Effector memory CD4-positive, alpha-beta T cell (primary cell): ENCODE measurements at regions not wholly inside any gene's neighbourhood (a gene's known extent, or its start where the extent isn't known, plus 50 kb on each side); places are given as distances from the start of the nearest gene placed in this dataset.

Experiments
- DNase-seq, 3 donors: peaks; one replicate each; pipeline ENCODE4 v3.0.0-alpha.2; 2020
- H3K27ac ChIP-seq: 2 replicates; pipeline ENCODE4 v1.7.0; 2013; ENCODE audit warnings: mild to moderate bottlenecking, low read length, moderate library complexity; ENCODE audit not compliant: insufficient read depth, poor library complexity, severe bottlenecking
- H3K27me3 ChIP-seq: replicated peaks from 2 replicates; pipeline ENCODE4 v1.7.0; 2013; ENCODE audit warnings: mild to moderate bottlenecking, low read length; ENCODE audit not compliant: insufficient read depth, control insufficient read depth, poor library complexity, severe bottlenecking
- H3K36me3 ChIP-seq: 2 replicates; pipeline ENCODE4 v1.7.0; 2013; ENCODE audit warnings: mild to moderate bottlenecking, low read length, moderate library complexity; ENCODE audit not compliant: control insufficient read depth, insufficient read depth
- H3K4me1 ChIP-seq: 2 replicates; pipeline ENCODE4 v1.7.0; 2013; ENCODE audit warnings: low read length, mild to moderate bottlenecking; ENCODE audit not compliant: control insufficient read depth, insufficient read depth, poor library complexity, severe bottlenecking
- H3K4me3 ChIP-seq: 2 replicates; pipeline ENCODE4 v1.7.0; 2013; ENCODE audit warnings: low read length, low read depth, mild to moderate bottlenecking; ENCODE audit not compliant: insufficient read depth, poor library complexity, severe bottlenecking
- H3K9me3 ChIP-seq: 2 replicates; pipeline ENCODE4 v1.7.0; 2013; ENCODE audit warnings: mild to moderate bottlenecking, low read length, moderate library complexity; ENCODE audit not compliant: control insufficient read depth

DNA sequence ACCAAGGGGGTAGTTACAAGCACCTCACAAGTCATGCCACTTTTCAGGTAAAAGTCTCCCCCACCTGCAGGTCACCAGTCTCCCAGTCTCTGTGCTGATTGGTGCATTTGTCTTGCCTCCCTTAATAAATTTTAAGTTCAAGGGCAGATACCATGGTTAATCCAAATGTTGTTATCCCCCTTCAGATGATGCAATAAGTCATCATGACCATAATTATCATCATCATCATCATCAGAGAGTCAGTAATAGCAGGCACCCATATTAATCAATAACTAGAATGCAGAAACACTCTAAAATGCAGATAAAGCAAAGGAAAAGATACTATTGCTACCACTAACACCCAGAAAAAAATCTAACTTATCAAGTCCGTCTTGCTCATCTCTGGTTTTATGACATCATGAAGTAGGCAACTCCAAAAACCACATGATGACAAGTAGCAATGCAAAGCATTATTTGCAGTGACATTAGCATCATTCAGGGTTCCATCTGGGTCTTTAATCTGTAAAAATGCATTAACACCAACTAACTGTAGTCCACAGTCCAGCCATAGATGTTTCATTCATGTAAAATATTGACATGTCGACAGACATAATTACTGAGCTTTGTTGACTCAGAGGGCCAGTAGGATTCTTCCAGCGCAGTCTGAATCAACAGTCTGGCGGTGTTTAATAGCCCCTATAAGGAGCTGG, 492.0 kb upstream of the RUNX1 start:
- Histone ChIP-seq H3K27me3 (no peaks in the 10 kb centered on the region), H3K36me3 (no peaks in the 10 kb centered on the region), H3K9me3 (no peaks in the 10 kb centered on the region), H3K4me3 (no peak overlapping the region), H3K27ac (no peak overlapping the region), H3K4me1 (no peaks in the 10 kb centered on the region)
- no peak for DNase-seq

DNA sequence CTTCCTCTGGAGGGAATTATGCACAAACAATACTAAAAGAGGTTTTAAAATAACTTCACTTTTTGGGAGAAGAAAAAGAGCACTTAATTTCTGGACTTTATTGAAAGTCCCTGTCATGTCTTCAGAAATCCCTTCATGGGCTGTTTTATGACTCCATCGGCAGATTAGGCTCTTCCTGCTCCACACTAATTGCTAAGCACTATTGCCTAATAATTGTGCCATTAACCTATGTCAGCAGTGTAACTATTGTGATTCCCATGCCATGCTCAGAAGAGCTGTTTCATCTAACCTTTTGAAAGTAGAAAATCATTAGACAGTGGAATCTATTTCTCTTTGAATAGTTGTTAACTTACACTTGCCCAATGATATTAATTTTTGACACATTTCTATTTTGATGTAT, 489.3 kb upstream of the RUNX1 start:
- H3K4me3 ChIP-seq: no peak overlapping the region
- H3K36me3 ChIP-seq: no peaks in the 10 kb centered on the region
- H3K27ac ChIP-seq: no peak overlapping the region
- H3K27me3 ChIP-seq: no peaks in the 10 kb centered on the region
- no peaks in the 10 kb centered on the region for H3K9me3 ChIP-seq
- H3K4me1 ChIP-seq: no peaks in the 10 kb centered on the region
- no peak for DNase-seq

DNA sequence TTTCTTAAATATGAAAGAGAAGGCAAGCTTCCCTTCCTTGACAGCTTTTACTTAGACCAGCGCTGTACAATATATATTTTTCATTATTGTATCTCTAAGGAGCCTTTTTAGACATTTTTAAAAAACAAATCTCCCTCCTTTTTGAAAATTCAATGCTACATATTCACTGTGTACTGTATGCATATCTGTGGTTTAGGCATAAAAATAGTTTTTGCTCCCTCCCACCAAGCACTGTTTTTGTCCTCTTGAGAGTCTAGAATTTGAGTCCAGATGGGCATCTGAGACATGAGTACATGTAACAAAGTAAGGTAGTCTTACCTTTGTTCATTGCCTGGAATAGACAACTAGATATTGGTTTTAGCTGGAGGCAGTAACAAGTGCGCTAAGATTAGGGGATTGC, 488.5 kb upstream of the RUNX1 start:
- Histone ChIP-seq H3K4me1 (no peaks in the 10 kb centered on the region), H3K27me3 (no peaks in the 10 kb centered on the region), H3K9me3 (no peaks in the 10 kb centered on the region), H3K4me3 (no peak overlapping the region), H3K36me3 (no peaks in the 10 kb centered on the region), H3K27ac (no peak overlapping the region)
- DNase-seq: no peak

- Histone ChIP-seq H3K9me3 (no peaks in the 10 kb centered on the region), H3K4me1 (no peaks in the 10 kb centered on the region), H3K27ac (no peak overlapping the region), H3K27me3 (no peaks in the 10 kb centered on the region), H3K36me3 (no peaks in the 10 kb centered on the region), H3K4me3 (no peak overlapping the region)
- no peak for DNase-seq
Measured at GRCh38 chr21:35533893-35534292, 484.8 kb upstream of the RUNX1 start.

DNA sequence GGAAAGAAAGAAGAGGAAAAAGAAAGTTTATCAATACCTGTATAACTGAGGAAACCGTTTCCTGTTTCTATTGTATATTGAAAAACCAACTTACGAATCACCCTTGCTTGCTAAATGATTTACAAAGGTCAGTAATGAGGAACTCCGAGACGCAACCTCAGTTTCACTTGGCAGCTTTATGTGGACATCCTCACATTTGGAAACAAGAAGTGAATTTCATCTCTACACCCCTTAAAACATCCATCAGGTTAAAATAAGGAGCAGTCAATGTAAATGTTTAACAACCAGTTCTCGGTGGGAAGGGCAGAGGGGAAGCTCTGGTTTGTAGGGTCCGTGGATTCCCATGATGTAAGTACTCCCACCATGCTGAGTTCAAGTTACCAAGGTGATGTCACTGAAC, 481.7 kb upstream of the RUNX1 start:
- DNase-seq: no peak
- Histone ChIP-seq H3K4me3 (no peak overlapping the region), H3K36me3 (no peaks in the 10 kb centered on the region), H3K4me1 (peaks cover 9% of the 10 kb centered on the region), H3K27me3 (no peaks in the 10 kb centered on the region), H3K9me3 (no peaks in the 10 kb centered on the region), H3K27ac (no peak overlapping the region)

GRCh38 chr21:35529171-35529863, 480.2 kb upstream of the RUNX1 start:
- Histone ChIP-seq H3K4me1 (peaks cover 9% of the 10 kb centered on the region), H3K27ac (peak overlapping the region; percentile 63), H3K4me3 (peak overlapping the region; percentile 57), H3K9me3 (no peaks in the 10 kb centered on the region), H3K36me3 (no peaks in the 10 kb centered on the region), H3K27me3 (no peaks in the 10 kb centered on the region)
- DNase-seq: no peak

- H3K4me3 ChIP-seq: peak overlapping the region; percentile 57
- peaks cover 9% of the 10 kb centered on the region for H3K4me1 ChIP-seq
- peak overlapping the region; percentile 63 for H3K27ac ChIP-seq
- no peaks in the 10 kb centered on the region for H3K27me3 ChIP-seq
- DNase-seq: peak in 1 of 3 donors; percentile 4
- H3K9me3 ChIP-seq: no peaks in the 10 kb centered on the region
- H3K36me3 ChIP-seq: no peaks in the 10 kb centered on the region
Measured at GRCh38 chr21:35528116-35529042, 479.3 kb upstream of the RUNX1 start.

- Histone ChIP-seq H3K4me3 (no peak overlapping the region), H3K27ac (no peak overlapping the region), H3K9me3 (no peaks in the 10 kb centered on the region), H3K27me3 (no peaks in the 10 kb centered on the region), H3K36me3 (no peaks in the 10 kb centered on the region), H3K4me1 (peaks cover 9% of the 10 kb centered on the region)
- no peak for DNase-seq
Measured at GRCh38 chr21:35527358-35527757, 478.3 kb upstream of the RUNX1 start.

- no peaks in the 10 kb centered on the region for H3K36me3 ChIP-seq
- H3K4me1 ChIP-seq: peaks cover 9% of the 10 kb centered on the region
- H3K27ac ChIP-seq: no peak overlapping the region
- no peaks in the 10 kb centered on the region for H3K9me3 ChIP-seq
- H3K27me3 ChIP-seq: no peaks in the 10 kb centered on the region
- H3K4me3 ChIP-seq: no peak overlapping the region
- DNase-seq: no peak
Measured at GRCh38 chr21:35525443-35525842, 476.3 kb upstream of the RUNX1 start.
